ENCODE measurements at regions not wholly inside any gene's neighbourhood (a gene's known extent, or its start where the extent isn't known, plus 50 kb on each side); places are given as distances from the start of the nearest gene placed in this dataset.

GRCh38 chr5:118022062-118022461 lies 966.3 kb downstream of the DTWD2 start:
- FAIRE-seq = no peak
- Histone ChIP-seq H3K27me3 (ENCODE audit: control insufficient read depth, insufficient read depth, low read length) (no peaks in the 10 kb centered on the region), H3K36me3 (ENCODE audit: control insufficient read depth, insufficient read depth, low read length) (no peaks in the 10 kb centered on the region), H3K4me3 (ENCODE audit: low read depth, low read length) (no peak overlapping the region)
- DNase-seq (ENCODE audit: low read depth) = no peak
- TF ChIP-seq CTCF (IDR thresholded peaks at IDR 0.05; ENCODE audit: insufficient read depth, low read length, severe bottlenecking) = no peak

GRCh38 chr5:118017536-118017935 lies 970.8 kb downstream of the DTWD2 start:
- DNase-seq (ENCODE audit: low read depth) (no peak), FAIRE-seq (no peak)
- no peak for TF ChIP-seq CTCF (IDR thresholded peaks at IDR 0.05; ENCODE audit: insufficient read depth, low read length, severe bottlenecking)

GRCh38 chr5:118016396-118016795 lies 972.0 kb downstream of the DTWD2 start:
- Histone ChIP-seq H3K4me3 (ENCODE audit: low read depth, low read length) (no peak overlapping the region), H3K27me3 (ENCODE audit: control insufficient read depth, insufficient read depth, low read length) (no peaks in the 10 kb centered on the region), H3K36me3 (ENCODE audit: control insufficient read depth, insufficient read depth, low read length) (no peaks in the 10 kb centered on the region)
- DNase-seq (ENCODE audit: low read depth) (no peak), FAIRE-seq (no peak)
- no peak for TF ChIP-seq CTCF (IDR thresholded peaks at IDR 0.05; ENCODE audit: insufficient read depth, low read length, severe bottlenecking)

More at GRCh38 chr5:118017536-118017935, 970.8 kb downstream of the DTWD2 start:
- H3K36me3 ChIP-seq (ENCODE audit: control insufficient read depth, insufficient read depth, low read length) = no peaks in the 10 kb centered on the region
- no peaks in the 10 kb centered on the region for H3K27me3 ChIP-seq (ENCODE audit: control insufficient read depth, insufficient read depth, low read length)
- H3K4me3 ChIP-seq (ENCODE audit: low read depth, low read length) = no peak overlapping the region

GRCh38 chr5:118015511-118015910 lies 972.8 kb downstream of the DTWD2 start:
- no peaks in the 10 kb centered on the region for H3K27me3 ChIP-seq (ENCODE audit: control insufficient read depth, insufficient read depth, low read length)
- H3K36me3 ChIP-seq (ENCODE audit: control insufficient read depth, insufficient read depth, low read length) = no peaks in the 10 kb centered on the region
- no peak for TF ChIP-seq CTCF (IDR thresholded peaks at IDR 0.05; ENCODE audit: insufficient read depth, low read length, severe bottlenecking)
- no peak overlapping the region for H3K4me3 ChIP-seq (ENCODE audit: low read depth, low read length)
- FAIRE-seq (no peak), DNase-seq (ENCODE audit: low read depth) (no peak)

GRCh38 chr5:118009741-118010297 lies 978.5 kb downstream of the DTWD2 start:
- Histone ChIP-seq H3K4me3 (ENCODE audit: low read depth, low read length) (no peak overlapping the region), H3K27me3 (ENCODE audit: control insufficient read depth, insufficient read depth, low read length) (no peaks in the 10 kb centered on the region), H3K36me3 (ENCODE audit: control insufficient read depth, insufficient read depth, low read length) (no peaks in the 10 kb centered on the region)
- no peak for FAIRE-seq
- TF ChIP-seq CTCF (IDR thresholded peaks at IDR 0.05; ENCODE audit: insufficient read depth, low read length, severe bottlenecking) = no peak
- DNase-seq (ENCODE audit: low read depth) = no peak

- H3K36me3 ChIP-seq (ENCODE audit: control insufficient read depth, insufficient read depth, low read length) = no peaks in the 10 kb centered on the region
- no peaks in the 10 kb centered on the region for H3K27me3 ChIP-seq (ENCODE audit: control insufficient read depth, insufficient read depth, low read length)
- DNase-seq (ENCODE audit: low read depth) = no peak
- no peak for FAIRE-seq
- TF ChIP-seq CTCF (IDR thresholded peaks at IDR 0.05; ENCODE audit: insufficient read depth, low read length, severe bottlenecking) = no peak
- no peak overlapping the region for H3K4me3 ChIP-seq (ENCODE audit: low read depth, low read length)
These were observed 979.6 kb downstream of the DTWD2 start for GRCh38 chr5:118008779-118009178.

Measured in bronchial epithelial cell (primary cell).